GM12892 (cell line): ENCODE measurements at regions not wholly inside any gene's neighbourhood (a gene's known extent, or its start where the extent isn't known, plus 50 kb on each side); places are given as distances from the start of the nearest gene placed in this dataset.

Experiments used
- POLR2A ChIP-seq: IDR thresholded peaks from 2 replicates; pipeline ENCODE4 v1.6.1; 2011; ENCODE audit warnings: low read depth, low read length, control low read depth
- TAF1 ChIP-seq: IDR thresholded peaks from 2 replicates; pipeline ENCODE4 v1.6.1; 2011; ENCODE audit warnings: low read depth, mild to moderate bottlenecking, control low read depth, low read length, borderline replicate concordance

DNA sequence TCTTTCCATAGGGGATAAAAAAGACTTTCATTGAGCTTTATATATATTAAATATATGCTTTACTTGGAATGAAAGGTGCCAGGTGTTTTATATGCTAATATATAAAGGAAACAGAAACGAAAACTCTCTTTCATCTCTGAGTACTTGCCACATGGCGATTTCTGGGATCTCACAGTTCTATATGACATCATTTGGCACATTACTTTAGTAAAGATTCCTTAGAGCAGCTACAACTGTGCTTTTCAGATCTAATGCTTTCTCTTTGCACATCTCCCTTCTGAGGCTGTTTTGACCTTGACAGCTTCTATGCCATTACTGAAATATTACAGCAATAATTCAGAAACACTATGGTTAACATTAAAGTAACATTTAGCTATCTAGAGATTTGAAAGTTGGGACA is 1082.9 kb upstream of the CDH2 start:
- TF ChIP-seq TAF1: no peak
- TF ChIP-seq POLR2A: no peak
